ENCODE measurements at regions not wholly inside any gene's neighbourhood (a gene's known extent, or its start where the extent isn't known, plus 50 kb on each side); places are given as distances from the start of the nearest gene placed in this dataset.

DNA sequence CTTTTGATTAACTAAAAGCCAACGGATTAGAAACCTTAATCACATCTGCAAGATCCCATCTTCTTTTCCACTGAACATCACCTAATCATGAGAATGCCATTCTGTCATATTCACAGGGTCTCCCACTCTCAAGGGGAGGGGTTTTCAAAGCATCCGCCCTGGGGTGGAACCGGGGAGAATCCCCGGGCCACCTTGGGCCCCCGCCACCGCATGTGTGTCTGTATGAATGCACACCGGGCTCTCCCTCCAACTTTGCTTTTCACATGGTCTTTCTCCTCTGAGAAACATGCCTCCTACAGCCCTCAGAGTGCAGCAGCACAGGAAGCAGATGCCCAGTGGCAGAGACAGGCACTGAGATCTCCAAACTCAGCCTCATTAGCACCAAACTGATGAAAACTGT lies 233.2 kb upstream of the PPP2R2D start:
- TF ChIP-seq, protein P1, sequence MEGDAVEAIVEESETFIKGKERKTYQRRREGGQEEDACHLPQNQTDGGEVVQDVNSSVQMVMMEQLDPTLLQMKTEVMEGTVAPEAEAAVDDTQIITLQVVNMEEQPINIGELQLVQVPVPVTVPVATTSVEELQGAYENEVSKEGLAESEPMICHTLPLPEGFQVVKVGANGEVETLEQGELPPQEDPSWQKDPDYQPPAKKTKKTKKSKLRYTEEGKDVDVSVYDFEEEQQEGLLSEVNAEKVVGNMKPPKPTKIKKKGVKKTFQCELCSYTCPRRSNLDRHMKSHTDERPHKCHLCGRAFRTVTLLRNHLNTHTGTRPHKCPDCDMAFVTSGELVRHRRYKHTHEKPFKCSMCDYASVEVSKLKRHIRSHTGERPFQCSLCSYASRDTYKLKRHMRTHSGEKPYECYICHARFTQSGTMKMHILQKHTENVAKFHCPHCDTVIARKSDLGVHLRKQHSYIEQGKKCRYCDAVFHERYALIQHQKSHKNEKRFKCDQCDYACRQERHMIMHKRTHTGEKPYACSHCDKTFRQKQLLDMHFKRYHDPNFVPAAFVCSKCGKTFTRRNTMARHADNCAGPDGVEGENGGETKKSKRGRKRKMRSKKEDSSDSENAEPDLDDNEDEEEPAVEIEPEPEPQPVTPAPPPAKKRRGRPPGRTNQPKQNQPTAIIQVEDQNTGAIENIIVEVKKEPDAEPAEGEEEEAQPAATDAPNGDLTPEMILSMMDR (IDR thresholded peaks at IDR 0.05), result no peak
- TF ChIP-seq POLR2A (IDR thresholded peaks at IDR 0.05), result no peak
